ENCODE measurements at regions not wholly inside any gene's neighbourhood (a gene's known extent, or its start where the extent isn't known, plus 50 kb on each side); places are given as distances from the start of the nearest gene placed in this dataset.

GRCh38 chr1:163774978-163775620 lies 453.3 kb downstream of the NUF2 start:
- Histone ChIP-seq H3K4me2 (ENCODE audit: low read depth, low read length) (no peak overlapping the region), H3K23ac (ENCODE audit: low read depth, low read length) (no peak overlapping the region)
- dilution Hi-C loops (cut with HindIII; ENCODE audit: low sequenced_read_pairs, unreplicated experiment): no loop called here

More at GRCh38 chr1:163774978-163775620, 453.3 kb downstream of the NUF2 start:
- H3K4me1 ChIP-seq (ENCODE audit: control insufficient read depth, insufficient read depth, low read length): no peaks in the 10 kb centered on the region
- 0 out of 2 replicates have a peak, but pooled peaks cover 1% of the 10 kb centered on the region for H3K9me3 ChIP-seq (ENCODE audit: control insufficient read depth, insufficient read depth, low read length)
- no peak overlapping the region for H2BK120ac ChIP-seq (ENCODE audit: low read depth, low read length)
- in situ Hi-C loops (cut with MboI; ENCODE audit: low sequenced_read_pairs): no loop called here
- H2BK15ac ChIP-seq (ENCODE audit: low read depth, low read length): no peak overlapping the region
- H3K27ac ChIP-seq (ENCODE audit: insufficient read depth, low read length): no peak overlapping the region
- no peak overlapping the region for H3K18ac ChIP-seq (ENCODE audit: low read depth, low read length)
- H3K4me3 ChIP-seq (ENCODE audit: insufficient read depth, low read depth, low read length): no peak overlapping the region
- DNase-seq (no peak), ATAC-seq (ENCODE audit: low read depth) (no peak)
- ChIA-PET CTCF (no interaction called here), POLR2A (ENCODE audit: unreplicated experiment) (no interaction called here)
- no peak overlapping the region for H2AK9ac ChIP-seq (replicated peaks; ENCODE audit: low read depth, low read length, poor library complexity)
- H3K79me1 ChIP-seq (ENCODE audit: low read depth in 1 of 2, low read length in 2 of 2): no peaks in the 10 kb centered on the region
- no peak overlapping the region for H2AK5ac ChIP-seq (ENCODE audit: low read depth, low read length)
- H3K14ac ChIP-seq (replicated peaks; ENCODE audit: low read depth, low read length): no peak overlapping the region
- no peaks in the 10 kb centered on the region for H3K9me1 ChIP-seq (ENCODE audit: insufficient read depth, low read length)
- H2BK5ac ChIP-seq (ENCODE audit: low read depth, low read length, poor library complexity, severe bottlenecking): no peak overlapping the region
- 11% methylated on average over 3 of the region's 8 CpGs; no CpG with 5 or more reads in 1 of the 2 experiments for WGBS, 2 experiments (ENCODE audit: extremely low coverage in 2 of 2, insufficient read length in 1 of 2)
- no peak overlapping the region for H2AFZ ChIP-seq (replicated peaks; ENCODE audit: low read length, poor library complexity)
- no peak overlapping the region for H4K5ac ChIP-seq (ENCODE audit: low read depth, low read length)
- no peak overlapping the region for H3K56ac ChIP-seq (ENCODE audit: extremely low read depth, insufficient read depth, low read length)
- H3K36me3 ChIP-seq (ENCODE audit: control insufficient read depth, insufficient read depth, low read length): no peaks in the 10 kb centered on the region
- H3K9ac ChIP-seq (ENCODE audit: low read depth, low read length): no peak overlapping the region
- H4K91ac ChIP-seq (ENCODE audit: insufficient read depth, low read depth, low read length): no peak overlapping the region
- H3K27me3 ChIP-seq (ENCODE audit: control insufficient read depth, insufficient read depth, low read length): no peaks in the 10 kb centered on the region
- H4K20me1 ChIP-seq (ENCODE audit: insufficient read depth, low read length): no peaks in the 10 kb centered on the region
- TF ChIP-seq MAFK (IDR thresholded peaks at IDR 0.05; ENCODE audit: low read depth, low read length) (no peak), POLR2A (IDR thresholded peaks at IDR 0.05; ENCODE audit: low read depth, low read length) (no peak), CEBPB (IDR thresholded peaks at IDR 0.05; ENCODE audit: low read depth, low read length) (no peak), MXI1 (IDR thresholded peaks at IDR 0.05; ENCODE audit: borderline replicate concordance, low read depth, low read length) (no peak), NFE2L2 (IDR thresholded peaks at IDR 0.05; ENCODE audit: low read depth, low read length) (no peak), RCOR1 (IDR thresholded peaks at IDR 0.05; ENCODE audit: insufficient replicate concordance, low read length) (no peak), MAZ (IDR thresholded peaks at IDR 0.05; ENCODE audit: borderline replicate concordance, low read depth, low read length) (no peak), FOS (IDR thresholded peaks at IDR 0.05; ENCODE audit: low read depth, low read length) (no peak), RFX5 (IDR thresholded peaks at IDR 0.05; ENCODE audit: low read depth, low read length) (no peak), RAD21 (IDR thresholded peaks at IDR 0.05; ENCODE audit: low read length) (no peak), BHLHE40 (IDR thresholded peaks at IDR 0.05; ENCODE audit: low read depth, low read length) (no peak), CTCF (conservative IDR thresholded peaks at IDR 0.05; ENCODE audit: low read depth, low read length) (no peak)
- TF ChIP-seq, protein P1, sequence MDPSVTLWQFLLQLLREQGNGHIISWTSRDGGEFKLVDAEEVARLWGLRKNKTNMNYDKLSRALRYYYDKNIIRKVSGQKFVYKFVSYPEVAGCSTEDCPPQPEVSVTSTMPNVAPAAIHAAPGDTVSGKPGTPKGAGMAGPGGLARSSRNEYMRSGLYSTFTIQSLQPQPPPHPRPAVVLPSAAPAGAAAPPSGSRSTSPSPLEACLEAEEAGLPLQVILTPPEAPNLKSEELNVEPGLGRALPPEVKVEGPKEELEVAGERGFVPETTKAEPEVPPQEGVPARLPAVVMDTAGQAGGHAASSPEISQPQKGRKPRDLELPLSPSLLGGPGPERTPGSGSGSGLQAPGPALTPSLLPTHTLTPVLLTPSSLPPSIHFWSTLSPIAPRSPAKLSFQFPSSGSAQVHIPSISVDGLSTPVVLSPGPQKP (IDR thresholded peaks at IDR 0.05; ENCODE audit: borderline replicate concordance, low read depth, low read length): no peak
- TF ChIP-seq, protein P2, sequence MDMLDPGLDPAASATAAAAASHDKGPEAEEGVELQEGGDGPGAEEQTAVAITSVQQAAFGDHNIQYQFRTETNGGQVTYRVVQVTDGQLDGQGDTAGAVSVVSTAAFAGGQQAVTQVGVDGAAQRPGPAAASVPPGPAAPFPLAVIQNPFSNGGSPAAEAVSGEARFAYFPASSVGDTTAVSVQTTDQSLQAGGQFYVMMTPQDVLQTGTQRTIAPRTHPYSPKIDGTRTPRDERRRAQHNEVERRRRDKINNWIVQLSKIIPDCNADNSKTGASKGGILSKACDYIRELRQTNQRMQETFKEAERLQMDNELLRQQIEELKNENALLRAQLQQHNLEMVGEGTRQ (IDR thresholded peaks at IDR 0.05; ENCODE audit: low read depth, low read length): no peak
- H2BK20ac ChIP-seq (ENCODE audit: low read depth, low read length): no peak overlapping the region
- BruUV-seq (replicated peaks): no TSS peak
- H3K4ac ChIP-seq (ENCODE audit: low read depth, low read length): no peak overlapping the region
- H4K8ac ChIP-seq (ENCODE audit: low read depth in 2 of 2, low read length in 2 of 2): no peak overlapping the region
- intact Hi-C loops (cut with micrococcal nuclease): no loop called here

Data from IMR-90 (cell line).